ENCODE measurements at regions not wholly inside any gene's neighbourhood (a gene's known extent, or its start where the extent isn't known, plus 50 kb on each side); places are given as distances from the start of the nearest gene placed in this dataset.
"Not testable (repeated sequence)": the region's sequence is repeated elsewhere in the genome, so short reads cannot be mapped to it uniquely, and the experiment has no call there.

- no peak for DNase-seq
- in situ Hi-C loops (cut with HindIII; ENCODE audit: low pct_ligation_motif_present, low pct_unique_long_range_greater_than_20kb, low sequenced_read_pairs) = no loop called here
These were observed 536.4 kb upstream of the ADGRL3 start for GRCh38 chr4:60663769-60664168.

DNA sequence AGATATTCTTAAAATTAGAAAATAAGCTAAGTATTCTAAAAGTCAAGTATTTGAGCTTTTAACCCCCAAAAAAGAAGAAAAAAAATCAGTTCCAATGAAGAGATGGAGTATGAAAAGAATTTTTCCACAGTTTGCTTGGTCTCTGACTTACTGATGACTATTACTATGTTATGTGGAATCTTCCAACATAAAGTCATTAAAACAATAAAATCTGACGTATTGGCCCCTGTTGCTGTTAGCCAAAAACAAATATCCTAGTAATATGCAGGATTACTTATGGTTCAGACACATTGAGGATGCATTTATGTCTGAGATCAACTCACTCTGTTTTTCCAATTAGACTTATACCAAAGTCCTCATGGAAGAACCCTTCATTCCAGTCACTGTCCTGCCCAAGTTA, 517.2 kb upstream of the ADGRL3 start:
- in situ Hi-C loops (cut with HindIII; ENCODE audit: low pct_ligation_motif_present, low pct_unique_long_range_greater_than_20kb, low sequenced_read_pairs) = no loop called here
- no peak for DNase-seq

DNA sequence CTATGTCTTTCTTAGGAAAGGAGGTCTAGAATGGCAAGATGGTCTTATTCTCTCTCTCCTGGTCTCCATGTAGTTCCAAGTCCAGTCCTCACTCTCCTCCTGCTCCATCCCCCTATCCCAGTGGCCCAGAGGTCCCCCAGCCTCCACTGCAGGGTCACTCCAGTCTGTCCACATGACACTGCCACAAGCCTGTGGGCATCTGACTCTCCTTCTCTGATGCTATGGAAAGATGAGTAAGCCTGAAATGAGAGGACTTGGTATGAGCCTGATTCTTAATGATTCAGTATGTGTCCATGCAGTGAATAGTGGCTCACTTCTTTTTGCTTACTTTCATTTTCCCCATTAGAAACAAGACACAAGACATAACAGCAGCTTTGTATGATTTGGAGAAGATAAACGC, 516.8 kb upstream of the ADGRL3 start:
- in situ Hi-C loops (cut with HindIII; ENCODE audit: low pct_ligation_motif_present, low pct_unique_long_range_greater_than_20kb, low sequenced_read_pairs) = no loop called here
- DNase-seq = no peak

DNA sequence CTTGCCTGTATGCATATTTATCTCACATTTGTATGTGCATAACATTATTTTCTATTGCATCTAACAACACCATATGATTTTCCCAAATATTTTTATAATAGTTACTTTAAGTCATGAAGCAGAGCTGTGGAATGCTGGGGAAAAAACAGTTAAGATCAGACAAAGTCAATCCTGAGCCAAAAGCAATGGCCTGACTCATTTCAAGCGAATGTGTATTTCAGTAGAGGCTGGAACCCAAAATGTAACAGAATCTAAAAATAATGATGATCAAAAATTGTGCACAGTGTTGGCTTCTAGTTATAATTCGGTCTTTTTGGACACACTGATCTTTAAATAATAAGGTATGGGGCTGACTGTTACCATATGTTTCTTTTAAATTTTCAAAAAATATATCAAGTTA, 516.2 kb upstream of the ADGRL3 start:
- DNase-seq = no peak
- in situ Hi-C loops (cut with HindIII; ENCODE audit: low pct_ligation_motif_present, low pct_unique_long_range_greater_than_20kb, low sequenced_read_pairs) = no loop called here

- DNase-seq; in situ Hi-C loops (cut with HindIII; ENCODE audit: low pct_ligation_motif_present, low pct_unique_long_range_greater_than_20kb, low sequenced_read_pairs): not testable (repeated sequence)
These were observed 504.1 kb upstream of the ADGRL3 start for GRCh38 chr4:60696062-60696461.

GRCh38 chr4:60709061-60709460, 491.1 kb upstream of the ADGRL3 start:
- no peak for DNase-seq
- in situ Hi-C loops (cut with HindIII; ENCODE audit: low pct_ligation_motif_present, low pct_unique_long_range_greater_than_20kb, low sequenced_read_pairs) = no loop called here

GRCh38 chr4:60718874-60719273, 481.3 kb upstream of the ADGRL3 start:
- in situ Hi-C loops (cut with HindIII; ENCODE audit: low pct_ligation_motif_present, low pct_unique_long_range_greater_than_20kb, low sequenced_read_pairs) = no loop called here

DNA sequence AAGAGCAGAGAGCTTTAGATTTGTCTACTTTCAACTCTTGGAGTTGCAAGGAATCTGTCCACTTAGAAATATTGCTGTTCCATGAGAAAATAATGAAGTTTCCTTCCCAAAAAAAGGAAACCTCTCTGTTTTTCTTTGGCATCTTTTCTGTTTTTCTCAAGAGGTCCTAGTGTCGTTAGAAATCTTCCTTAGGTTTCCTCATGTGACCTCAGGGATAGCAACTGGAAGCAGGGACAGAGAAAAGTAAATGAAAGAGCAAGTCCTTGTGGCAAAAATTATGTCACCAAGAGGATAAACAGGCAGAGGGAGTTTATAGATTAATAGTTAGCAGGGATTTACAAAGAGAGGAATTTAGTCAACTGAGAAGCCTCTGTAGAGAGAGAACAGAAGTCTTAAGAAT, 478.4 kb upstream of the ADGRL3 start:
- no peak for DNase-seq
- in situ Hi-C loops (cut with HindIII; ENCODE audit: low pct_ligation_motif_present, low pct_unique_long_range_greater_than_20kb, low sequenced_read_pairs) = no loop called here

More at GRCh38 chr4:60718874-60719273, 481.3 kb upstream of the ADGRL3 start:
- DNase-seq = no peak

DNA sequence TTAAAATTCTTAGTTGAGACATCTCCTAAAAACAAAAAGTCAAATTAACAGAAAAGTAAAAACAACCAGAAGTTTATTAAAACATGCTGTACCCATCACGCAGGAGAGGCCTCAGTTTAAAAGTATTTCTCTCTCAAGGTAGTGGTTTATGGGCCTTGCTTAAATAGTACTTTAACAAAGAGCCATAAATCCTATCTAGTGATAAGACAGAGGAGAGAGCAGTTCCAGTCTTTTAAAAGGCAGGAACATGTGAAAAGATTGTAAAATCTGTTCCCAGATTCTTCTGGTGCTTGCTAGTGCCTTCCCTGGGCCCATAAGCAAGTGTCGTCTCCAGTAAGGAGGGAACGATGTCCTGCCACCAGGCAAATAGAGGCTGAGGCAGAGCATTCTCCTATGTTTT, 476.3 kb upstream of the ADGRL3 start:
- DNase-seq = no peak
- in situ Hi-C loops (cut with HindIII; ENCODE audit: low pct_ligation_motif_present, low pct_unique_long_range_greater_than_20kb, low sequenced_read_pairs) = no loop called here

DNA sequence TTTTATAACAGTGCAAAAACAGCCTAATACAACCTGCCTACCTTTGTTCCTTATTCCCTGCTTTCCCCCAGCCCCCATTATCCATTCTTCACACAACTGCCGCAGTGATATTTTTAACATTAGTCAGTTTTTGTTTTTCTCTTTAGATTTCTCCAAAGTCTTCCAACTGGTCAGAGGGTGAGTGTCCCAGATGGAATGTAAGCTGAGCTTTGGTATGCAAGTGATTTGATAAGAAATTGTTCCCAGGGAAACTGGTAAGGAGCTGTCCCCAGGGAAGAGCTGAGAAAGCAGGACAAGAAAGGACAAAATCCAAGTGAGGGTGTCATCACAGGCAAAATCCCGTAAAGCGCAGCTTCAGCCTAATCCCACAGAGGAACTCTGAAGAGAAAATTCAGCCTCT, 475.5 kb upstream of the ADGRL3 start:
- peak; percentile 75 for DNase-seq
- in situ Hi-C loops (cut with HindIII; ENCODE audit: low pct_ligation_motif_present, low pct_unique_long_range_greater_than_20kb, low sequenced_read_pairs) = no loop called here

DNA sequence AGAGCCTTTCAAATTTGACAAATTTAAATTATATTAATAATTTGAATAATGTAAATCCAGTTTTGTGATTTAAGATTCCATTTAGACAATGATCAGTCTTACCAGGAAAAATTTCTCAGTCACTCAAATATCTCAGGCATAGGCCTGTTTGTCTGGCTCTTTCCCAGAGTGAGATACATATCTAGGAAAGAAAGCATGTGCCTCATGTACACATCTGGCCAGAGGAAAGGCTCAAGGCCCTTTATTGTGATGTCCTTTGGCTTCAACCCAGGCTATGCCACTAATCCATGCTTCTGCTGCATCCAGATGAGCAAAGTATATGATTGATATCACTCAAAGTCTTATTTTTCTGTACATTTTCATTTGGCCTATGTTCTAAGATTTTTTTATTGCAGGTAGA, 473.3 kb upstream of the ADGRL3 start:
- DNase-seq = no peak
- in situ Hi-C loops (cut with HindIII; ENCODE audit: low pct_ligation_motif_present, low pct_unique_long_range_greater_than_20kb, low sequenced_read_pairs) = no loop called here

GRCh38 chr4:60729194-60729593, 470.9 kb upstream of the ADGRL3 start:
- in situ Hi-C loops (cut with HindIII; ENCODE audit: low pct_ligation_motif_present, low pct_unique_long_range_greater_than_20kb, low sequenced_read_pairs) = no loop called here
- no peak for DNase-seq

GRCh38 chr4:60729764-60730163, 470.4 kb upstream of the ADGRL3 start:
- in situ Hi-C loops (cut with HindIII; ENCODE audit: low pct_ligation_motif_present, low pct_unique_long_range_greater_than_20kb, low sequenced_read_pairs); DNase-seq: not testable (repeated sequence)

GRCh38 chr4:60737858-60738257, 462.3 kb upstream of the ADGRL3 start:
- in situ Hi-C loops (cut with HindIII; ENCODE audit: low pct_ligation_motif_present, low pct_unique_long_range_greater_than_20kb, low sequenced_read_pairs) = no loop called here

GRCh38 chr4:60743654-60744053, 456.5 kb upstream of the ADGRL3 start:
- no peak for DNase-seq
- in situ Hi-C loops (cut with HindIII; ENCODE audit: low pct_ligation_motif_present, low pct_unique_long_range_greater_than_20kb, low sequenced_read_pairs) = no loop called here

More at GRCh38 chr4:60737858-60738257, 462.3 kb upstream of the ADGRL3 start:
- no peak for DNase-seq

- no peak for DNase-seq
- in situ Hi-C loops (cut with HindIII; ENCODE audit: low pct_ligation_motif_present, low pct_unique_long_range_greater_than_20kb, low sequenced_read_pairs) = no loop called here
These were observed 455.4 kb upstream of the ADGRL3 start for GRCh38 chr4:60744767-60745166.

DNA sequence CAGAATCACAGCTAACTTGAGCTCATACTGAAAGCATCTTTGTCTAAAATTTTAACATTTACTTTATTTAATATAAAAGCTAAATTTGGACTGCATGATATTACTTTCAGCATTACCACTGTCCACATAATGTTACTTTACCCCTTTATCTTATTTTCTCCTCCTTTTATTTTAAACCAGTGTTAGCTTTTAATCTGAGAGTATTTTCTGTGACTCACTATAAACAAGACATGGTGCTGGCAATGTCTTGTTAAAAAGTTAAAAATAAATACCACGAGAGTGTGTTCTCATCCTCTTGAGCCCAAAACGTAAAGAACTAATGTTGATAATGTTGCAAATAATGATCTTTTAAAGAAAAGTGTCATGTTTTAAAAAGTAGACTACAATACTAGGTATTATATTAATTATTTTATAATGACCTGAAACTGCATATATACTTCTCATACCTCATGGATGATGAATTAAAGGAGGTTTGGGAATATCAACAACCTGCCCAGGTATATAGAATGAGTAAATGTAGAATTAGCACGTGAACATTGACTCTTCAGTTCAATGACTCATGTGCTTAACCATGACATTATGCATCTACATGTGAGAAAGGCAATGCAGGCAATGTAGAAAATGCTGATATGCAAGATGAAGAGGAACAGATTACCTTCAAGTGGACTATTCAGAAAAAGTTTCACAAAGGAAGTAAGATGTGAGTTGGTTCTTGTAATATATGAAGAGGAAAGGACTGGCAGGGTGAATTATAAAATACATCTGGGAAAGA, 454.1 kb upstream of the ADGRL3 start:
- in situ Hi-C loops (cut with HindIII; ENCODE audit: low pct_ligation_motif_present, low pct_unique_long_range_greater_than_20kb, low sequenced_read_pairs) = no loop called here
- no peak for DNase-seq

GRCh38 chr4:60750962-60751361, 449.2 kb upstream of the ADGRL3 start:
- no peak for DNase-seq
- in situ Hi-C loops (cut with HindIII; ENCODE audit: low pct_ligation_motif_present, low pct_unique_long_range_greater_than_20kb, low sequenced_read_pairs) = no loop called here

DNA sequence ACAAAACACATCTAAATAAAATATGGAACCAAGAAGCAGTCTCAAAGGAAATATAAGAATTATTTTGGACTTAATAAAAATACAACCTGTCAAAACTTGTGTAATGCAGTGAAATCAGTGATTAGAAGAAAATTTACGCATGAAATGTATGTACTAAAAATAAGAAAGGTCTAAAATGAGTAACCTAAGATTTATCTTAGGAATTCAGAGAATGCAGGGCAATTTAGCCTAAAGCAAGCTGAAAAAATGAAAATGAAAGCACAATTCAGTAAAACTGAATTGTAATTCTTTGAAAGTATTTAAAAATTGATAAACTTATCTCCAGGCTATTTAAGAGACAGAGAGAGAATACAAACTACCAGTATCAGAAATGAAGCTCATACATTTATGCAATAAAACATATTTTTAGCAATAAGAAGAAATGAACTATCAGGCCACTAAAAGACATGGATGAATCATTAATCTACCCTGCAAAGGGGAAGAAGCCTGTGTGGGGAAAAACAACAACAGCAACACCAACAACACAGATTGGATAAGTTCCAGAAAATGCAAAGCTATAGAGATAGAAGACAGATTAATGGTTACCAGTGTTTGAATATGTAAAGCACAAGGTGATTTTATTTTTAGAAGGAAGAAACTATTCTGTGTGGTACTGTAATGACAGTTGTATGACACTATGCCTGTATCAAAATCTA, 442.0 kb upstream of the ADGRL3 start:
- in situ Hi-C loops (cut with HindIII; ENCODE audit: low pct_ligation_motif_present, low pct_unique_long_range_greater_than_20kb, low sequenced_read_pairs) = no loop called here
- peak; percentile 39 for DNase-seq

Measured in ACHN (cell line).